HG02938 (cell line): ENCODE measurements at regions not wholly inside any gene's neighbourhood (a gene's known extent, or its start where the extent isn't known, plus 50 kb on each side); places are given as distances from the start of the nearest gene placed in this dataset.

Experiments used
- ATAC-seq: cut with Tn5 transposase; IDR thresholded peaks from one replicate; pipeline ENCODE4 v1.9.1; 2021; ENCODE audit warnings: mild to moderate bottlenecking, moderate library complexity; ENCODE audit not compliant: unreplicated experiment

- no peak for ATAC-seq
These were observed 69.5 kb upstream of the C1GALT1 start for GRCh38 chr7:7112868-7113267.

- no peak for ATAC-seq
These were observed 67.6 kb upstream of the C1GALT1 start for GRCh38 chr7:7114575-7115291.

GRCh38 chr7:7117935-7118586 is 64.3 kb upstream of the C1GALT1 start:
- ATAC-seq, result no peak

- ATAC-seq, result no peak
These were observed 63.5 kb upstream of the C1GALT1 start for GRCh38 chr7:7118822-7119221.

- ATAC-seq, result no peak
These were observed 62.6 kb upstream of the C1GALT1 start for GRCh38 chr7:7119729-7120128.

GRCh38 chr7:7122033-7122478 is 60.3 kb upstream of the C1GALT1 start:
- no peak for ATAC-seq

GRCh38 chr7:7122701-7123281 is 59.6 kb upstream of the C1GALT1 start:
- no peak for ATAC-seq

GRCh38 chr7:7125963-7126362 is 56.4 kb upstream of the C1GALT1 start:
- ATAC-seq, result no peak

GRCh38 chr7:7127773-7128172 is 54.6 kb upstream of the C1GALT1 start:
- ATAC-seq, result no peak

- no peak for ATAC-seq
These were observed 53.0 kb upstream of the C1GALT1 start for GRCh38 chr7:7129381-7129780.

- ATAC-seq, result no peak
These were observed 51.1 kb upstream of the C1GALT1 start for GRCh38 chr7:7131273-7131672.
